ENCODE measurements at regions not wholly inside any gene's neighbourhood (a gene's known extent, or its start where the extent isn't known, plus 50 kb on each side); places are given as distances from the start of the nearest gene placed in this dataset.

DNA sequence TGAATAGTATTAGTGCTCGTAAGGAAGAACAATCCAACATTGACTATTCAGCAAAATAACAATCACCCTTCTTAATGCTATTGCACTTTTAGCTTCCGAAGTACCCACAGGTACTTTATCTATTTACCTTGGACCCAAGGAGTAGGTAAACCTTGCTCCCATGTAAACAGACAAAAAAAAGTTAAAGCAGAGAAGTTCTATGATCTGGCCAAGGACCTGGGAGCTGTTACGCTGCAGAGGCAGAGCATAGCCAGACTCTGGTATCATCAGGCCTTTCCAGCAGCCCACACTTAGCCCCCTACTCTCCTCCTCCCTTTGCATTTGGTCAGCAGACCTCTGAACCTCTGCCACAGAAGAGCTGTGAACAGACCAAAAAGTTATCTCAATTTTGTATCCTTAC lies 130.3 kb upstream of the TPM1 start:
- Histone ChIP-seq H3F3A (ENCODE audit: insufficient read depth, low read length, poor library complexity, severe bottlenecking) (no peaks in the 10 kb centered on the region), H3K9ac (ENCODE audit: low read length) (no peak overlapping the region), H3K9me3 (ENCODE audit: low read length) (no peaks in the 10 kb centered on the region), H3K9me2 (ENCODE audit: insufficient read depth, low read length) (no peaks in the 10 kb centered on the region), H2AFZ (ENCODE audit: low read depth, low read length) (no peak overlapping the region), H3K27ac (ENCODE audit: low read length) (no peak overlapping the region), H3K36me3 (ENCODE audit: insufficient read depth, low read length) (no peaks in the 10 kb centered on the region), H4K20me1 (ENCODE audit: insufficient read depth) (no peaks in the 10 kb centered on the region), H3K27me3 (ENCODE audit: insufficient read depth, low read depth, low read length) (no peaks in the 10 kb centered on the region), H3K79me2 (replicated peaks; ENCODE audit: insufficient read depth, low read length) (no peaks in the 10 kb centered on the region), H3K4me2 (ENCODE audit: low read length) (no peak overlapping the region), H3K4me3 (ENCODE audit: low read length) (no peak overlapping the region)
- TF ChIP-seq MXI1 (conservative IDR thresholded peaks at IDR 0.05; ENCODE audit: poor library complexity, severe bottlenecking) (no peak), RAD21 (conservative IDR thresholded peaks at IDR 0.05) (no peak), POLR2AphosphoS5 (IDR thresholded peaks at IDR 0.05) (no peak), EP300 (conservative IDR thresholded peaks at IDR 0.05; ENCODE audit: poor library complexity, severe bottlenecking) (no peak), SMC3 (conservative IDR thresholded peaks at IDR 0.05; ENCODE audit: poor library complexity) (no peak), EZH2 (IDR thresholded peaks at IDR 0.05; ENCODE audit: borderline replicate concordance, insufficient read depth, low read length, poor library complexity, severe bottlenecking) (no peak), TAF1 (IDR thresholded peaks at IDR 0.05; ENCODE audit: low read depth) (no peak)
- TF ChIP-seq, protein P1, sequence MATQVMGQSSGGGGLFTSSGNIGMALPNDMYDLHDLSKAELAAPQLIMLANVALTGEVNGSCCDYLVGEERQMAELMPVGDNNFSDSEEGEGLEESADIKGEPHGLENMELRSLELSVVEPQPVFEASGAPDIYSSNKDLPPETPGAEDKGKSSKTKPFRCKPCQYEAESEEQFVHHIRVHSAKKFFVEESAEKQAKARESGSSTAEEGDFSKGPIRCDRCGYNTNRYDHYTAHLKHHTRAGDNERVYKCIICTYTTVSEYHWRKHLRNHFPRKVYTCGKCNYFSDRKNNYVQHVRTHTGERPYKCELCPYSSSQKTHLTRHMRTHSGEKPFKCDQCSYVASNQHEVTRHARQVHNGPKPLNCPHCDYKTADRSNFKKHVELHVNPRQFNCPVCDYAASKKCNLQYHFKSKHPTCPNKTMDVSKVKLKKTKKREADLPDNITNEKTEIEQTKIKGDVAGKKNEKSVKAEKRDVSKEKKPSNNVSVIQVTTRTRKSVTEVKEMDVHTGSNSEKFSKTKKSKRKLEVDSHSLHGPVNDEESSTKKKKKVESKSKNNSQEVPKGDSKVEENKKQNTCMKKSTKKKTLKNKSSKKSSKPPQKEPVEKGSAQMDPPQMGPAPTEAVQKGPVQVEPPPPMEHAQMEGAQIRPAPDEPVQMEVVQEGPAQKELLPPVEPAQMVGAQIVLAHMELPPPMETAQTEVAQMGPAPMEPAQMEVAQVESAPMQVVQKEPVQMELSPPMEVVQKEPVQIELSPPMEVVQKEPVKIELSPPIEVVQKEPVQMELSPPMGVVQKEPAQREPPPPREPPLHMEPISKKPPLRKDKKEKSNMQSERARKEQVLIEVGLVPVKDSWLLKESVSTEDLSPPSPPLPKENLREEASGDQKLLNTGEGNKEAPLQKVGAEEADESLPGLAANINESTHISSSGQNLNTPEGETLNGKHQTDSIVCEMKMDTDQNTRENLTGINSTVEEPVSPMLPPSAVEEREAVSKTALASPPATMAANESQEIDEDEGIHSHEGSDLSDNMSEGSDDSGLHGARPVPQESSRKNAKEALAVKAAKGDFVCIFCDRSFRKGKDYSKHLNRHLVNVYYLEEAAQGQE (IDR thresholded peaks at IDR 0.05; ENCODE audit: borderline replicate concordance): no peak
- TF ChIP-seq, protein P2, sequence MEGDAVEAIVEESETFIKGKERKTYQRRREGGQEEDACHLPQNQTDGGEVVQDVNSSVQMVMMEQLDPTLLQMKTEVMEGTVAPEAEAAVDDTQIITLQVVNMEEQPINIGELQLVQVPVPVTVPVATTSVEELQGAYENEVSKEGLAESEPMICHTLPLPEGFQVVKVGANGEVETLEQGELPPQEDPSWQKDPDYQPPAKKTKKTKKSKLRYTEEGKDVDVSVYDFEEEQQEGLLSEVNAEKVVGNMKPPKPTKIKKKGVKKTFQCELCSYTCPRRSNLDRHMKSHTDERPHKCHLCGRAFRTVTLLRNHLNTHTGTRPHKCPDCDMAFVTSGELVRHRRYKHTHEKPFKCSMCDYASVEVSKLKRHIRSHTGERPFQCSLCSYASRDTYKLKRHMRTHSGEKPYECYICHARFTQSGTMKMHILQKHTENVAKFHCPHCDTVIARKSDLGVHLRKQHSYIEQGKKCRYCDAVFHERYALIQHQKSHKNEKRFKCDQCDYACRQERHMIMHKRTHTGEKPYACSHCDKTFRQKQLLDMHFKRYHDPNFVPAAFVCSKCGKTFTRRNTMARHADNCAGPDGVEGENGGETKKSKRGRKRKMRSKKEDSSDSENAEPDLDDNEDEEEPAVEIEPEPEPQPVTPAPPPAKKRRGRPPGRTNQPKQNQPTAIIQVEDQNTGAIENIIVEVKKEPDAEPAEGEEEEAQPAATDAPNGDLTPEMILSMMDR (IDR thresholded peaks at IDR 0.05; ENCODE audit: poor library complexity, severe bottlenecking): no peak

DNA sequence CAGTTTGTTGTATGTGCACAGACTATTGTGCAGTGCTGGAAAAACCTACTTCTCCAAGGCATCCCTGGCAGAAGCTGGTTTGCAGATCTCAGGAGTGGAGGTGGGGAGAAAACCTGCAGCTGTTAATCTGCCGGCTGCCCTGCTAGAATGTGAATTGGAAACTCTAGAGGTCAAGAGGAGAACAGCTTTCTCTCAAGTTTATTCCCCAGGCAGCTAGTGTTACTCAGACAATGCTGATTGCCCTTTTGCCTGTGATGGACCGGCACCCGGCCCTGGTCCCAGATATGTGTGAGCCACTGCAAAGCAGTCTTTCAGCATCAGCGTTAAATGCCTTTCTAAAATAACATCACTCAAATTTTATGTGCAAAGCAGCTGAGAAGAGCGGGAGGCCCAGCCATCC lies 129.7 kb upstream of the TPM1 start:
- Histone ChIP-seq H3K27ac (ENCODE audit: low read length) (no peak overlapping the region), H4K20me1 (ENCODE audit: insufficient read depth) (no peaks in the 10 kb centered on the region), H3K9ac (ENCODE audit: low read length) (no peak overlapping the region), H3K9me3 (ENCODE audit: low read length) (no peaks in the 10 kb centered on the region), H3K4me2 (ENCODE audit: low read length) (no peak overlapping the region), H3K36me3 (ENCODE audit: insufficient read depth, low read length) (no peaks in the 10 kb centered on the region), H3K9me2 (ENCODE audit: insufficient read depth, low read length) (no peaks in the 10 kb centered on the region), H3K27me3 (ENCODE audit: insufficient read depth, low read depth, low read length) (no peaks in the 10 kb centered on the region), H3F3A (ENCODE audit: insufficient read depth, low read length, poor library complexity, severe bottlenecking) (no peaks in the 10 kb centered on the region), H3K4me3 (ENCODE audit: low read length) (no peak overlapping the region), H3K79me2 (replicated peaks; ENCODE audit: insufficient read depth, low read length) (no peaks in the 10 kb centered on the region), H2AFZ (ENCODE audit: low read depth, low read length) (no peak overlapping the region)
- TF ChIP-seq MXI1 (conservative IDR thresholded peaks at IDR 0.05; ENCODE audit: poor library complexity, severe bottlenecking): no peak
- TF ChIP-seq, protein P1 (IDR thresholded peaks at IDR 0.05; ENCODE audit: borderline replicate concordance): no peak
- no peak for TF ChIP-seq EP300 (conservative IDR thresholded peaks at IDR 0.05; ENCODE audit: poor library complexity, severe bottlenecking)
- TF ChIP-seq RAD21 (conservative IDR thresholded peaks at IDR 0.05): no peak
- no peak for TF ChIP-seq POLR2AphosphoS5 (IDR thresholded peaks at IDR 0.05)
- TF ChIP-seq, protein P2 (IDR thresholded peaks at IDR 0.05; ENCODE audit: poor library complexity, severe bottlenecking): no peak
- TF ChIP-seq TAF1 (IDR thresholded peaks at IDR 0.05; ENCODE audit: low read depth): no peak
- no peak for TF ChIP-seq SMC3 (conservative IDR thresholded peaks at IDR 0.05; ENCODE audit: poor library complexity)
- TF ChIP-seq EZH2 (IDR thresholded peaks at IDR 0.05; ENCODE audit: borderline replicate concordance, insufficient read depth, low read length, poor library complexity, severe bottlenecking): no peak
